Upper lobe of right lung (tissue), 1 donor: ENCODE measurements at regions not wholly inside any gene's neighbourhood (a gene's known extent, or its start where the extent isn't known, plus 50 kb on each side); places are given as distances from the start of the nearest gene placed in this dataset.

Source experiments
- ATAC-seq: fragments of 200-7000 bp; cut with Tn5 transposase; one replicate; pipeline ENCODE4 v1.9.1; 2020; ENCODE audit warnings: mild to moderate bottlenecking, moderate library complexity
- DNase-seq: peaks from one replicate; pipeline ENCODE4 v3.0.0-alpha.2; 2020
- H3K27ac ChIP-seq: fragments of 200-600 bp; one replicate; pipeline ENCODE4 v1.8.0; 2022
- H3K27me3 ChIP-seq: fragments of 200-600 bp; one replicate; pipeline ENCODE4 v1.8.0; 2022; ENCODE audit warnings: mild to moderate bottlenecking
- H3K36me3 ChIP-seq: fragments of 200-600 bp; one replicate; pipeline ENCODE4 v1.8.0; 2022
- H3K4me1 ChIP-seq: fragments of 200-600 bp; one replicate; pipeline ENCODE4 v1.8.0; 2022
- H3K4me3 ChIP-seq: fragments of 200-600 bp; one replicate; pipeline ENCODE4 v1.8.0; 2022; ENCODE audit warnings: mild to moderate bottlenecking
- H3K9me3 ChIP-seq: fragments of 200-600 bp; one replicate; pipeline ENCODE4 v1.8.0; 2022
- intact Hi-C: fragments of 100-400 bp; cut with DNase I; formaldehyde crosslinking; loops from one replicate; pipeline ENCODE4 v1.11.0; 2022
- TF ChIP-seq, protein P1 (sequence below): fragments of 200-600 bp; IDR thresholded peaks from one replicate; pipeline ENCODE4 v1.8.0; 2022; ENCODE audit warnings: antibody characterized with exemption
- donor health status: DM: no; HTN: yes; CAD: no; lungs with severe emphysema.

DNA sequence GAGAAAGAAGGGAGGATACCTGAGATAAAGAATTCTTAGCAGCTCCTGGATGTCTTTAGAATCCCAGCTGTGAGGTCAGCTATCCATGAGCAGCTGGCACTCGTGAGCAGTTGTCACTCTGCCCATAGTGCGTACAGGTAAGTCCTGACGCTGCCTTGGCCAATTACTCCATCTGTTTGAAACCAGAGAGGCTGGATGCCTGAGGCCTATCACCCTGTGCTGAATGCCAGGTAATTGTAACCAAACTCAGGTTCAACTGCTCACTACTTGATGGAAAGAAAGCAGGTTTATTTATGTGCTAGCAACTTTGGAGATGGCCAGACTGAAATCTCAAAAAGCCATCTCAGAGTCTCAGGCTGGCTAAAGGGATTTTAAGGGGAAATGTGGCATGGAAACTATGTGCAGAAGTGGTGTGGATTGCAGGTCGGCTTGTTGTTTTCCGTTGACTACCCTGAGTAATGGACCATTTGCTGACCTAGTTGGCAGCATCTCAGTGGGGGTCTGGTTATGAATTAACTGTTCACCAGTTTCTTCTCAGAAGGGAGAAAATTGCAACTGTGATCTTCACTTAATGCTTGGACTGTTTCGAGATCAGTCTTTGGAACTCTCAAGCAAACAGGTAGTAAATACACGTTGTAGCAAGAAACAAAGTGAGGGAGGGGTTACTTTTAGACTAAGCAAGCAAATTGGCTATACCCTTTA lies 1614.0 kb upstream of the PCDH10 start:
- no peak overlapping the region for H3K4me3 ChIP-seq
- TF ChIP-seq, protein P1, sequence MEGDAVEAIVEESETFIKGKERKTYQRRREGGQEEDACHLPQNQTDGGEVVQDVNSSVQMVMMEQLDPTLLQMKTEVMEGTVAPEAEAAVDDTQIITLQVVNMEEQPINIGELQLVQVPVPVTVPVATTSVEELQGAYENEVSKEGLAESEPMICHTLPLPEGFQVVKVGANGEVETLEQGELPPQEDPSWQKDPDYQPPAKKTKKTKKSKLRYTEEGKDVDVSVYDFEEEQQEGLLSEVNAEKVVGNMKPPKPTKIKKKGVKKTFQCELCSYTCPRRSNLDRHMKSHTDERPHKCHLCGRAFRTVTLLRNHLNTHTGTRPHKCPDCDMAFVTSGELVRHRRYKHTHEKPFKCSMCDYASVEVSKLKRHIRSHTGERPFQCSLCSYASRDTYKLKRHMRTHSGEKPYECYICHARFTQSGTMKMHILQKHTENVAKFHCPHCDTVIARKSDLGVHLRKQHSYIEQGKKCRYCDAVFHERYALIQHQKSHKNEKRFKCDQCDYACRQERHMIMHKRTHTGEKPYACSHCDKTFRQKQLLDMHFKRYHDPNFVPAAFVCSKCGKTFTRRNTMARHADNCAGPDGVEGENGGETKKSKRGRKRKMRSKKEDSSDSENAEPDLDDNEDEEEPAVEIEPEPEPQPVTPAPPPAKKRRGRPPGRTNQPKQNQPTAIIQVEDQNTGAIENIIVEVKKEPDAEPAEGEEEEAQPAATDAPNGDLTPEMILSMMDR, result no peak
- no peak for ATAC-seq
- H3K27ac ChIP-seq, result no peak overlapping the region
- H3K4me1 ChIP-seq, result no peaks in the 10 kb centered on the region
- H3K9me3 ChIP-seq, result no peaks in the 10 kb centered on the region
- intact Hi-C loops, result no loop called here
- no peaks in the 10 kb centered on the region for H3K27me3 ChIP-seq
- no peaks in the 10 kb centered on the region for H3K36me3 ChIP-seq
- no peak for DNase-seq

GRCh38 chr4:131540256-131540655 lies 1608.8 kb upstream of the PCDH10 start:
- TF ChIP-seq, protein P1, result no peak
- Histone ChIP-seq H3K36me3 (no peaks in the 10 kb centered on the region), H3K27me3 (no peaks in the 10 kb centered on the region), H3K9me3 (no peaks in the 10 kb centered on the region), H3K27ac (no peak overlapping the region), H3K4me3 (no peak overlapping the region), H3K4me1 (no peaks in the 10 kb centered on the region)
- DNase-seq (no peak), ATAC-seq (no peak)
- intact Hi-C loops, result no loop called here

DNA sequence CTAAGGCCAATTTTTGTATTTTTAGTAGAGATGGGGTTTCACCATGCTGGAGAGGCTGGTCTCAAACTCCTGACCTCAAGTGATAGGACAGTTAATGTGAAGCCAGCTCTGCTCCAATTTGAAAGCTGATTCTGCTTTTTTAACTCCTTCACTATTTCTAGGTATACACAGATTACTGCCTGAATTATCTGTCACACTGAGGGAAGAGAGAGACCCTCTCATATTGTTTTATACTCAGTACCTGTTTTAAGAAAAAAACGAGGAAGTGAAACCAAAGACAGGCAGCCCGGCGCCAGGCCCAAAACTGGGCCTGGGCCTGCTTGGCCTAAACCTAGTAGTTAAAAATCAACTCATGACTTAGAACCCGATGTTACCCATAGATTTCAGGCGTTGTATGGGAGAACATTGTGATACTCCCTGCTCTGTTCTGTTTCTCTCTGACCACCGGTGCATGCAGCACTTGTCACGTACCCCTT lies 1601.5 kb upstream of the PCDH10 start:
- intact Hi-C loops, result no loop called here
- no peak for DNase-seq
- no peak for ATAC-seq
- H3K9me3 ChIP-seq, result no peaks in the 10 kb centered on the region
- H3K4me1 ChIP-seq, result no peaks in the 10 kb centered on the region
- no peaks in the 10 kb centered on the region for H3K27me3 ChIP-seq
- H3K27ac ChIP-seq, result no peak overlapping the region
- H3K36me3 ChIP-seq, result no peaks in the 10 kb centered on the region
- TF ChIP-seq, protein P1, result no peak
- no peak overlapping the region for H3K4me3 ChIP-seq

DNA sequence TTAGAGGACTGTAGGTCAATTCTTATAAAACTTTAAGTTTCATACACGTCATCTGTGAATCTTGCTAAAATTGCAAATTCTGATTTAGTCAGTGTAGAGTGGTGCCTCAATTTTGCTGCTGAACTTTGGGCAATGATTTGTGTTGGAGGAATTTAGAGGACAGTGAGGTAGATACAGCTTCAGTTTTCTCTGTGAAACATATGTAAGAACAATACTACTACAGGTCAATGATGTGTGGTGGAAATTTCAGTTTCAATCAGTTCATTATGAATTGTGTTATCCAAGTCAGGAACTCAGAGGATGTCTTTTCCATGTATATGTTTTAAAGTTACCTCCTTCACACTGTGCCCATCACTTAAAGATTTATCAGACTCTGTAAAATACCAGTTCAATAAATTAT lies 1597.8 kb upstream of the PCDH10 start:
- no peak for DNase-seq
- intact Hi-C loops, result no loop called here
- ATAC-seq, result no peak

DNA sequence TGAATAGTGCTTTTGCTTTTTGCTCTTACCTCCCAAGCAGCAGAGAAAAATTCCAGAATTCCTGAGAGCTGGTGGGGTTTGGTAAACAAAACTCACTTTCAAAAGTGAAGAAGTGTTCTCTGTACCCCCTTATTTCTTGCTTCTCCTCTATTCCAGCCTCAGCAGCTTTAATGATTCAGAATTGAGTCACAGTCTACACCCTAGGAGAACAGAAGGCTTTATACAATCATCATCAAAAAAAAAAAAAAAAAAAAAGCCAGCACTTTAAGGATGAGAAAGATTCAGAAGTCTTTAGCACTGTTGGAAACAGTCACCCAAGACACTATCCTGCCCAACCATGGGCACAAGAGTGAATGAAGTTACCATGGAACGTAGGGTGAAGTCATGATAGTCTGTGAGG lies 1583.1 kb upstream of the PCDH10 start:
- no peak for ATAC-seq
- H3K9me3 ChIP-seq, result no peaks in the 10 kb centered on the region
- H3K4me1 ChIP-seq, result no peaks in the 10 kb centered on the region
- H3K4me3 ChIP-seq, result no peak overlapping the region
- intact Hi-C loops, result no loop called here
- no peak overlapping the region for H3K27ac ChIP-seq
- no peaks in the 10 kb centered on the region for H3K36me3 ChIP-seq
- TF ChIP-seq, protein P1, result no peak
- DNase-seq, result no peak
- H3K27me3 ChIP-seq, result no peaks in the 10 kb centered on the region

More for the DNA sequence above, 1597.8 kb upstream of the PCDH10 start:
- Histone ChIP-seq H3K4me1 (no peaks in the 10 kb centered on the region), H3K36me3 (no peaks in the 10 kb centered on the region), H3K27me3 (no peaks in the 10 kb centered on the region), H3K27ac (no peak overlapping the region), H3K9me3 (no peaks in the 10 kb centered on the region), H3K4me3 (no peak overlapping the region)
- TF ChIP-seq, protein P1, result no peak
